HEK293 (cell line): ENCODE measurements at regions not wholly inside any gene's neighbourhood (a gene's known extent, or its start where the extent isn't known, plus 50 kb on each side); places are given as distances from the start of the nearest gene placed in this dataset.

ENCODE experiments used
- CTCF ChIA-PET: fragments of 350-600 bp; formaldehyde crosslinking; extraction: SDS; loops from one replicate; lab custom pipeline; 2021; ENCODE audit warnings: antibody characterized with exemption; lab: Yijun Ruan, JAX
- POLR2A ChIA-PET: fragments of 300-600 bp; formaldehyde crosslinking; extraction: SDS; loops from one replicate; lab custom pipeline; 2020; ENCODE audit warnings: antibody characterized with exemption, inconsistent platforms; lab: Yijun Ruan, JAX
- H3K27ac ChIP-seq: fragments of 200-500 bp; sonication (Bioruptor generic); 2 replicates; pipeline ENCODE4 v1.5.1; 2014; ENCODE audit warnings: low read depth, low read length, control low read depth, inconsistent platforms; ENCODE audit errors: extremely low read depth
- H3K36me3 ChIP-seq, 2 experiments: fragments of 200-500 bp in 1 of 2; sonication (Bioruptor generic) in 1 of 2; 1 replicate in 1 of 2; 2 replicates in 1 of 2; pipeline ENCODE4 v1.5.1; 2014 to 2017; ENCODE audit warnings: inconsistent platforms in 2 of 2, low read length in 2 of 2; ENCODE audit not compliant: control insufficient read depth in 2 of 2, insufficient read depth in 1 of 2
- H3K4me1 ChIP-seq: fragments of 200-500 bp; sonication (Bioruptor generic); 2 replicates; pipeline ENCODE4 v1.5.1; 2014; ENCODE audit warnings: mild to moderate bottlenecking, low read length, inconsistent platforms; ENCODE audit not compliant: control insufficient read depth, insufficient read depth
- H3K4me3 ChIP-seq: 2 replicates; pipeline ENCODE4 v1.5.1; 2011; ENCODE audit warnings: low read depth, mild to moderate bottlenecking, control low read depth, low read length, moderate library complexity
- H3K9me3 ChIP-seq: fragments of 200-500 bp; sonication (Bioruptor generic); 2 replicates; pipeline ENCODE4 v1.5.1; 2014; ENCODE audit warnings: low read depth, low read length, inconsistent platforms; ENCODE audit not compliant: control insufficient read depth, insufficient read depth
- INSM2 ChIP-seq: fragments of 450-650 bp; formaldehyde crosslinking; IDR thresholded peaks from 2 replicates; pipeline ENCODE4 v1.5.1; 2016; ENCODE audit warnings: missing biosample characterization, missing genetic modification characterization
- KLF1 ChIP-seq: fragments of 450-650 bp; formaldehyde crosslinking; IDR thresholded peaks from 2 replicates; pipeline ENCODE4 v1.5.1; 2016; ENCODE audit warnings: missing biosample characterization, missing genetic modification characterization
- KLF16 ChIP-seq: fragments of 450-650 bp; formaldehyde crosslinking; IDR thresholded peaks from 2 replicates; pipeline ENCODE4 v1.5.1; 2017; ENCODE audit warnings: missing biosample characterization, missing genetic modification characterization
- PATZ1 ChIP-seq: fragments of 450-650 bp; formaldehyde crosslinking; IDR thresholded peaks from 2 replicates; pipeline ENCODE4 v1.5.1; 2016; ENCODE audit warnings: missing biosample characterization, missing genetic modification characterization
- PRDM6 ChIP-seq: fragments of 450-650 bp; formaldehyde crosslinking; IDR thresholded peaks from 2 replicates; pipeline ENCODE4 v1.5.1; 2017; ENCODE audit warnings: missing biosample characterization, missing genetic modification characterization
- ZBTB48 ChIP-seq: fragments of 450-650 bp; formaldehyde crosslinking; IDR thresholded peaks from 2 replicates; pipeline ENCODE4 v1.5.1; 2016; ENCODE audit warnings: missing biosample characterization, missing genetic modification characterization
- ZBTB8A ChIP-seq: fragments of 450-650 bp; formaldehyde crosslinking; IDR thresholded peaks from 2 replicates; pipeline ENCODE4 v1.5.1; 2016; ENCODE audit warnings: missing biosample characterization, missing genetic modification characterization
- ZNF391 ChIP-seq: fragments of 450-650 bp; formaldehyde crosslinking; IDR thresholded peaks from 2 replicates; pipeline ENCODE4 v1.5.1; 2016; ENCODE audit warnings: low read depth, missing biosample characterization, missing genetic modification characterization, borderline replicate concordance
- ZNF423 ChIP-seq: fragments of 450-650 bp; formaldehyde crosslinking; IDR thresholded peaks from 2 replicates; pipeline ENCODE4 v1.5.1; 2016; ENCODE audit warnings: missing biosample characterization, missing genetic modification characterization
- ZNF621 ChIP-seq: fragments of 450-650 bp; formaldehyde crosslinking; IDR thresholded peaks from 2 replicates; pipeline ENCODE4 v1.5.1; 2017; ENCODE audit warnings: missing biosample characterization, missing genetic modification characterization
- ZNF677 ChIP-seq: fragments of 450-650 bp; IDR thresholded peaks from 2 replicates; pipeline ENCODE4 v1.5.0; 2018; ENCODE audit warnings: missing biosample characterization, mild to moderate bottlenecking, missing genetic modification characterization, moderate library complexity
- ZNF701 ChIP-seq: fragments of 450-650 bp; formaldehyde crosslinking; IDR thresholded peaks from 2 replicates; pipeline ENCODE4 v1.5.1; 2016; ENCODE audit warnings: missing biosample characterization, missing genetic modification characterization
- ZNF792 ChIP-seq: fragments of 450-650 bp; formaldehyde crosslinking; IDR thresholded peaks from 2 replicates; pipeline ENCODE4 v1.5.1; 2016; ENCODE audit warnings: missing biosample characterization, missing genetic modification characterization

- H3K9me3 ChIP-seq: no peaks in the 10 kb centered on the region; the same call in 1 of the 2 replicates
- CTCF ChIA-PET: interaction anchor here (0.6 kb wide), 1 partner anchor 70 kb away, joined by 3 read pairs; no protein-coding TSS in a partner anchor
- H3K27ac ChIP-seq: no peak overlapping the region
- TF ChIP-seq KLF1 (tag by site-specific recombination) (no peak), PRDM6 (tag by site-specific recombination) (0 out of 2 replicates have a peak, but pooled peaks have one; percentile 7)
- no peaks in the 10 kb centered on the region for H3K4me1 ChIP-seq
- H3K36me3 ChIP-seq: no peaks in the 10 kb centered on the region
- POLR2A ChIA-PET: no interaction called here
- no peak overlapping the region; the same call in 1 of the 2 replicates for H3K4me3 ChIP-seq
Observed at GRCh38 chr6:77292564-77293546, 170.4 kb downstream of the HTR1B start.

GRCh38 chr6:77290798-77291197 lies 172.5 kb downstream of the HTR1B start:
- POLR2A ChIA-PET: no interaction called here
- Histone ChIP-seq H3K9me3 (no peaks in the 10 kb centered on the region), H3K27ac (no peak overlapping the region)

GRCh38 chr6:77286541-77286940 lies 176.8 kb downstream of the HTR1B start:
- POLR2A ChIA-PET: no interaction called here
- CTCF ChIA-PET: no interaction called here
- no peak overlapping the region for H3K4me3 ChIP-seq
- TF ChIP-seq ZNF391 (tag by site-specific recombination): no peak
- H3K36me3 ChIP-seq: no peaks in the 10 kb centered on the region
- no peak overlapping the region for H3K27ac ChIP-seq
- H3K4me1 ChIP-seq: no peaks in the 10 kb centered on the region
- H3K9me3 ChIP-seq: no peaks in the 10 kb centered on the region

More at GRCh38 chr6:77290798-77291197, 172.5 kb downstream of the HTR1B start:
- H3K4me1 ChIP-seq: no peaks in the 10 kb centered on the region
- H3K36me3 ChIP-seq: no peaks in the 10 kb centered on the region
- no peak overlapping the region for H3K4me3 ChIP-seq
- CTCF ChIA-PET: no interaction called here
- TF ChIP-seq KLF16 (tag by site-specific recombination) (no peak), ZBTB8A (tag by site-specific recombination) (no peak), ZBTB48 (tag by site-specific recombination) (no peak), ZNF677 (no peak), INSM2 (tag by site-specific recombination) (no peak), ZNF621 (tag by site-specific recombination) (no peak), ZNF423 (tag by site-specific recombination) (no peak), PATZ1 (no peak), ZNF792 (tag by site-specific recombination) (no peak), ZNF701 (tag by site-specific recombination) (no peak)
